ENCODE measurements at regions not wholly inside any gene's neighbourhood (a gene's known extent, or its start where the extent isn't known, plus 50 kb on each side); places are given as distances from the start of the nearest gene placed in this dataset.

DNA sequence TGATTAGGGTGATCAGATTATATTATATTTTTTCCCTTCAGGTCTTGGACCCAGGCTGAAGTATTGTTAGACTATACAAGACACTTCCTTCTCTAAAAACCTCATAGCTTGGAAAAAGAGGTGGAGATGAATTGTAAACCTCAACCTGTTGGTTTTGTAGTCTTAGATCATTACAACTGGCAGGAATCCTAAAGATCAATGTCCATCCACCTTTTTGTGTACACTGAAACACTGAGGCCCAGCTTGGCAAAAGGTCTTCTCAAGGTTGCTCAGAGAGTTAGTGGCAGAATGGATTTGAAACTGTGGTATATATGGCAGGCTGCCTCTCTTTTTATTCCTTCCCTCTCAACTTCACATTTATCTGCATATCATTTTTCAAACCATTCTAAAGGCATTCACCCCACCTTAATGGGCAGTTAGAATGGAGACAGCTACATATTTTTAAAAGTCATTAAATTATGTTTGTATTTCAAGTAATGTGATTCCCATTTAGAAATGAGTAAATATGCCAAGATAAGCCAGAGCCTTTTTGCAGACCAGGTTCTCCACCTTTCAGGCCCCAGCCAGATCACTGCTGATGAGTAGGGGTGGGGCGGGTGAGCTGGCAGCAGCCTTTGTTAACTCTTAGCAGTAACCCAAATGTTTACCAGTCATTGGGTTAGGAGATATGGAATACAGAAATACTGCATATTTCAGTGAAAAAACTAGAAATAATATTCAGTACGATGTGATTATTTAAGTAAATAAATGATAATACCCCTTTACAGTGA, 243.2 kb upstream of the F9 start:
- Histone ChIP-seq H3K27ac (replicated peaks) (no peak overlapping the region), H3K27me3 (ENCODE audit: insufficient read depth, poor library complexity, severe bottlenecking) (no peaks in the 10 kb centered on the region), H3K4me3 (replicated peaks; ENCODE audit: insufficient read depth, low read length) (no peak overlapping the region)
- no peak for DNase-seq (ENCODE audit: low read depth in 1 of 2, low spot score in 1 of 2)
- TF ChIP-seq GABPA (IDR thresholded peaks at IDR 0.05; ENCODE audit: low read depth) (no peak), SPI1 (IDR thresholded peaks at IDR 0.05; ENCODE audit: borderline replicate concordance, low read depth) (no peak), POLR2AphosphoS5 (IDR thresholded peaks at IDR 0.05; ENCODE audit: low read depth) (no peak)
- TF ChIP-seq, protein P1, sequence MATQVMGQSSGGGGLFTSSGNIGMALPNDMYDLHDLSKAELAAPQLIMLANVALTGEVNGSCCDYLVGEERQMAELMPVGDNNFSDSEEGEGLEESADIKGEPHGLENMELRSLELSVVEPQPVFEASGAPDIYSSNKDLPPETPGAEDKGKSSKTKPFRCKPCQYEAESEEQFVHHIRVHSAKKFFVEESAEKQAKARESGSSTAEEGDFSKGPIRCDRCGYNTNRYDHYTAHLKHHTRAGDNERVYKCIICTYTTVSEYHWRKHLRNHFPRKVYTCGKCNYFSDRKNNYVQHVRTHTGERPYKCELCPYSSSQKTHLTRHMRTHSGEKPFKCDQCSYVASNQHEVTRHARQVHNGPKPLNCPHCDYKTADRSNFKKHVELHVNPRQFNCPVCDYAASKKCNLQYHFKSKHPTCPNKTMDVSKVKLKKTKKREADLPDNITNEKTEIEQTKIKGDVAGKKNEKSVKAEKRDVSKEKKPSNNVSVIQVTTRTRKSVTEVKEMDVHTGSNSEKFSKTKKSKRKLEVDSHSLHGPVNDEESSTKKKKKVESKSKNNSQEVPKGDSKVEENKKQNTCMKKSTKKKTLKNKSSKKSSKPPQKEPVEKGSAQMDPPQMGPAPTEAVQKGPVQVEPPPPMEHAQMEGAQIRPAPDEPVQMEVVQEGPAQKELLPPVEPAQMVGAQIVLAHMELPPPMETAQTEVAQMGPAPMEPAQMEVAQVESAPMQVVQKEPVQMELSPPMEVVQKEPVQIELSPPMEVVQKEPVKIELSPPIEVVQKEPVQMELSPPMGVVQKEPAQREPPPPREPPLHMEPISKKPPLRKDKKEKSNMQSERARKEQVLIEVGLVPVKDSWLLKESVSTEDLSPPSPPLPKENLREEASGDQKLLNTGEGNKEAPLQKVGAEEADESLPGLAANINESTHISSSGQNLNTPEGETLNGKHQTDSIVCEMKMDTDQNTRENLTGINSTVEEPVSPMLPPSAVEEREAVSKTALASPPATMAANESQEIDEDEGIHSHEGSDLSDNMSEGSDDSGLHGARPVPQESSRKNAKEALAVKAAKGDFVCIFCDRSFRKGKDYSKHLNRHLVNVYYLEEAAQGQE (IDR thresholded peaks at IDR 0.05; ENCODE audit: insufficient replicate concordance, low read depth) = no peak
- TF ChIP-seq, protein P2, sequence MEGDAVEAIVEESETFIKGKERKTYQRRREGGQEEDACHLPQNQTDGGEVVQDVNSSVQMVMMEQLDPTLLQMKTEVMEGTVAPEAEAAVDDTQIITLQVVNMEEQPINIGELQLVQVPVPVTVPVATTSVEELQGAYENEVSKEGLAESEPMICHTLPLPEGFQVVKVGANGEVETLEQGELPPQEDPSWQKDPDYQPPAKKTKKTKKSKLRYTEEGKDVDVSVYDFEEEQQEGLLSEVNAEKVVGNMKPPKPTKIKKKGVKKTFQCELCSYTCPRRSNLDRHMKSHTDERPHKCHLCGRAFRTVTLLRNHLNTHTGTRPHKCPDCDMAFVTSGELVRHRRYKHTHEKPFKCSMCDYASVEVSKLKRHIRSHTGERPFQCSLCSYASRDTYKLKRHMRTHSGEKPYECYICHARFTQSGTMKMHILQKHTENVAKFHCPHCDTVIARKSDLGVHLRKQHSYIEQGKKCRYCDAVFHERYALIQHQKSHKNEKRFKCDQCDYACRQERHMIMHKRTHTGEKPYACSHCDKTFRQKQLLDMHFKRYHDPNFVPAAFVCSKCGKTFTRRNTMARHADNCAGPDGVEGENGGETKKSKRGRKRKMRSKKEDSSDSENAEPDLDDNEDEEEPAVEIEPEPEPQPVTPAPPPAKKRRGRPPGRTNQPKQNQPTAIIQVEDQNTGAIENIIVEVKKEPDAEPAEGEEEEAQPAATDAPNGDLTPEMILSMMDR (IDR thresholded peaks at IDR 0.05; ENCODE audit: insufficient read depth, low read length) = no peak

DNA sequence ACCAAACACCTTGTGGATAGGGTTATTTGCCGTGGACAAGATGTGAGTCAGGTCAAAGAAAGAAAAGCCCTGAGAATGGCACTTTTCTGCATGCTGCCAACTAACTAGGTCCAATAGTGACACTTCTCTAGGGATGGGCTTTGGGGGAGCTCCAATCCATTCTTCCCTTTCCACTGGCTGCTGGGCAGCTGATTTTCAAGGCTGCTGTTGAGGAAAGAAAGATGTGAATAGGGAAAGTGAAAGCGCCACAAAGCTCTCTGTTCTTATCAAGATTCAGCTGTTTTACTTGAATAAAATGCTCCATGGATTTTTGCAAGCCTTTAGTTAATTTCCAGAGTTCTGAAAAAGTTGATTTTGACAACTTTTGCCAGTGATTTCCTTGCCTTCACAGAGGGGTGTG, 244.2 kb upstream of the F9 start:
- Histone ChIP-seq H3K27me3 (ENCODE audit: insufficient read depth, poor library complexity, severe bottlenecking) (no peaks in the 10 kb centered on the region), H3K27ac (replicated peaks) (no peak overlapping the region), H3K4me3 (replicated peaks; ENCODE audit: insufficient read depth, low read length) (no peak overlapping the region)
- TF ChIP-seq, protein P1 (IDR thresholded peaks at IDR 0.05; ENCODE audit: insufficient replicate concordance, low read depth) = no peak
- TF ChIP-seq GABPA (IDR thresholded peaks at IDR 0.05; ENCODE audit: low read depth) = no peak
- TF ChIP-seq SPI1 (IDR thresholded peaks at IDR 0.05; ENCODE audit: borderline replicate concordance, low read depth) = no peak
- TF ChIP-seq, protein P2 (IDR thresholded peaks at IDR 0.05; ENCODE audit: insufficient read depth, low read length) = no peak
- no peak for TF ChIP-seq POLR2AphosphoS5 (IDR thresholded peaks at IDR 0.05; ENCODE audit: low read depth)
- DNase-seq (ENCODE audit: low read depth in 1 of 2, low spot score in 1 of 2) = no peak

DNA sequence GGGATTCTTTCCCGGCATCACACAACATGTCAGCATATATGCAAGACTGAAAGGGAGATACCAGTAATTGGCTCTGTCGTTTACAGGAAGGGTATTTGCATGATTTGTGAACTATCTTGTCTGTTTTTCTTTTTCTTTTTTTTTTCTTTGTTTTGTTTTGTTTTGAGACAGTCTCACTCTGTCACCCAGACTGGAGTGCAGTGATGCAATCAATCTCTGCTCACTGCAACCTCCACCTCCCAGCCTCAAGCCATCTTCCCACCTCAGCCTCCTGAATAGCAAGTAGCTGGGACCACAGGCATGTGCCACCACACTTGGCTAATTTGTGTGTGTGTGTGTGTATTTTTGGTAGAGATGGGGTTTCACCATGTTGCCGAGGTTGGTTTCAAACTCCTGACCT, 262.7 kb upstream of the F9 start:
- no peak for DNase-seq (ENCODE audit: low read depth in 1 of 2, low spot score in 1 of 2)
- H3K27me3 ChIP-seq (ENCODE audit: insufficient read depth, poor library complexity, severe bottlenecking) = no peaks in the 10 kb centered on the region
- H3K4me3 ChIP-seq (replicated peaks; ENCODE audit: insufficient read depth, low read length) = no peak overlapping the region
- TF ChIP-seq GABPA (IDR thresholded peaks at IDR 0.05; ENCODE audit: low read depth) (no peak), SPI1 (IDR thresholded peaks at IDR 0.05; ENCODE audit: borderline replicate concordance, low read depth) (no peak), POLR2AphosphoS5 (IDR thresholded peaks at IDR 0.05; ENCODE audit: low read depth) (no peak)
- TF ChIP-seq, protein P1 (IDR thresholded peaks at IDR 0.05; ENCODE audit: insufficient replicate concordance, low read depth) = no peak
- TF ChIP-seq, protein P2 (IDR thresholded peaks at IDR 0.05; ENCODE audit: insufficient read depth, low read length) = no peak
- H3K27ac ChIP-seq (replicated peaks) = no peak overlapping the region

All from HL-60 (cell line).